ENCODE measurements at regions not wholly inside any gene's neighbourhood (a gene's known extent, or its start where the extent isn't known, plus 50 kb on each side); places are given as distances from the start of the nearest gene placed in this dataset.

GRCh38 chr12:66049538-66050282 is 80.8 kb downstream of the LLPH start:
- Histone ChIP-seq H3K9me3 (ENCODE audit: low read depth) (no peaks in the 10 kb centered on the region), H3K27me3 (no peaks in the 10 kb centered on the region), H3K36me3 (no peaks in the 10 kb centered on the region), H3K4me1 (ENCODE audit: low read depth) (no peaks in the 10 kb centered on the region), H3K27ac (no peak overlapping the region), H3K4me3 (no peak overlapping the region)
- TF ChIP-seq, protein P1, sequence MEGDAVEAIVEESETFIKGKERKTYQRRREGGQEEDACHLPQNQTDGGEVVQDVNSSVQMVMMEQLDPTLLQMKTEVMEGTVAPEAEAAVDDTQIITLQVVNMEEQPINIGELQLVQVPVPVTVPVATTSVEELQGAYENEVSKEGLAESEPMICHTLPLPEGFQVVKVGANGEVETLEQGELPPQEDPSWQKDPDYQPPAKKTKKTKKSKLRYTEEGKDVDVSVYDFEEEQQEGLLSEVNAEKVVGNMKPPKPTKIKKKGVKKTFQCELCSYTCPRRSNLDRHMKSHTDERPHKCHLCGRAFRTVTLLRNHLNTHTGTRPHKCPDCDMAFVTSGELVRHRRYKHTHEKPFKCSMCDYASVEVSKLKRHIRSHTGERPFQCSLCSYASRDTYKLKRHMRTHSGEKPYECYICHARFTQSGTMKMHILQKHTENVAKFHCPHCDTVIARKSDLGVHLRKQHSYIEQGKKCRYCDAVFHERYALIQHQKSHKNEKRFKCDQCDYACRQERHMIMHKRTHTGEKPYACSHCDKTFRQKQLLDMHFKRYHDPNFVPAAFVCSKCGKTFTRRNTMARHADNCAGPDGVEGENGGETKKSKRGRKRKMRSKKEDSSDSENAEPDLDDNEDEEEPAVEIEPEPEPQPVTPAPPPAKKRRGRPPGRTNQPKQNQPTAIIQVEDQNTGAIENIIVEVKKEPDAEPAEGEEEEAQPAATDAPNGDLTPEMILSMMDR (IDR thresholded peaks at IDR 0.05; ENCODE audit: low read depth, low read length), result no peak
- peak in 1 of 2 donors; percentile 19 for DNase-seq (ENCODE audit: low read depth in 1 of 2, low spot score in 1 of 2)

DNA sequence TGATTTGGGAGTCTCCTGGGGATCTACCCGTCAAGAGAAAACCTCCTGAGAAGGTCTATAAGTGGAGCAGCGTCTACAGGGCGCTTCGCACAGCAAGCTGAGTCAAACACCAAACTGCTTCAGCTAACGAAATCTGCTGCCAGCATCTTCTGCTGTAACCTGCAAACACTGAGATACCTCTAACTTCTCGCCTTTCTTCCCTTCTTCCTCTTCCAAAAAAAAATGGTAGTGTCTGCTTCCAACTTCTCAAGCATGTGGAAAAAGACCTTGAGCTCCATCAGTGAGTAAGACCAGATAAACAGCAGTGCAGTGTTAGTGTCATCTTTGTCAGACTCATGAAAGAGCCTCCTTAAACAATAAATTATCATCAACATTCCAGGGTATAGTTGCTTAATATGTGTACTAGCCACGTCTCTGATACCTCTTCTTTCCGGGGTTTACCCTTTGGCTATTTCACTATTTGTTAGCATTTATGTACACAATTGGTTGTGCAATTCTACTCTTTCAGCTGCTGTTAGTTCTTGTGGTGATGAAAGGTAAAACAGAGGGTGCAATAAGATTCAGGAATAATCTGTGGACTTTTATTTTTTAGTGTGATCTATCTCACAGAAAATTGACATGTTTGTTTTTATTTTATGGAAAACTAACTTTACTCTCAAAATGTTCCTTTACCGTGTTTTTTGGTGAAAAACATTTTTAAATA is 81.6 kb downstream of the LLPH start:
- Histone ChIP-seq H3K4me3 (no peak overlapping the region), H3K36me3 (no peaks in the 10 kb centered on the region), H3K4me1 (ENCODE audit: low read depth) (no peaks in the 10 kb centered on the region), H3K27me3 (no peaks in the 10 kb centered on the region), H3K9me3 (ENCODE audit: low read depth) (no peaks in the 10 kb centered on the region), H3K27ac (no peak overlapping the region)
- TF ChIP-seq, protein P1 (IDR thresholded peaks at IDR 0.05; ENCODE audit: low read depth, low read length), result no peak
- DNase-seq (ENCODE audit: low read depth in 1 of 2, low spot score in 1 of 2), result peak in 1 of 2 donors; percentile 72

DNA sequence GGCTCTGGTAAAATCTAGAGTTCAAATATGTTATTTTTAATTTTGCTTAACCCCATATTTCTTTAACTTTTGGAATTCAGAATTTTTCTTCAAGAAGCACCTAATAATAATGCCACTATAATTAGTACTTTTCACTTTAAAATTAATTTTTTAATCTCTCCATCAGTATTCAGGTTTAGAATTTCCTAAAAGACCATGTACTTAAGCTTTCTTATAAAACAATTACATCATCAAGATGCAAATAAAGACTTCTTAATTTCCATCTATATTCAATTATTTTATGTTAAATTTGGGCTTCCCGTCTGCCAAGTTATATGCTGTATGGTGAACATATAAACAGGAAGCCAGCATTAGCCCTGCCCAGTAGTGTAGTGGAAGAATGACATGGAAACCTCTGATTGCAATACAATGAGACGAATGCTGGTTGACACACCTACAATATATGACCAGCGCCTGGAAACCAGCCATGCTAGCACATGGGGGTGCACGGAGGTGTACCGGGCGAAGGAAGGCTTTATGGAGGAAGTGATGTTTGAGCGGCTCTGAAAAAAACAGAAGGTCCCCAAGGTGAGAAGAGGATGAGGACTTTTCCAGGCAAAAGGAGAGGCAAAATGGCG is 82.2 kb downstream of the LLPH start:
- H3K36me3 ChIP-seq, result no peaks in the 10 kb centered on the region
- TF ChIP-seq, protein P1 (IDR thresholded peaks at IDR 0.05; ENCODE audit: low read depth, low read length), result no peak
- no peaks in the 10 kb centered on the region for H3K9me3 ChIP-seq (ENCODE audit: low read depth)
- H3K27ac ChIP-seq, result no peak overlapping the region
- no peaks in the 10 kb centered on the region for H3K27me3 ChIP-seq
- no peak overlapping the region for H3K4me3 ChIP-seq
- DNase-seq (ENCODE audit: low read depth in 1 of 2, low spot score in 1 of 2), result no peak
- no peaks in the 10 kb centered on the region for H3K4me1 ChIP-seq (ENCODE audit: low read depth)

GRCh38 chr12:66047411-66048021 is 83.0 kb downstream of the LLPH start:
- no peak overlapping the region for H3K4me3 ChIP-seq
- no peaks in the 10 kb centered on the region for H3K36me3 ChIP-seq
- TF ChIP-seq, protein P1 (IDR thresholded peaks at IDR 0.05; ENCODE audit: low read depth, low read length), result no peak
- H3K9me3 ChIP-seq (ENCODE audit: low read depth), result no peaks in the 10 kb centered on the region
- DNase-seq (ENCODE audit: low read depth in 1 of 2, low spot score in 1 of 2), result peak in 1 of 2 donors; percentile 40
- H3K4me1 ChIP-seq (ENCODE audit: low read depth), result no peaks in the 10 kb centered on the region
- no peak overlapping the region for H3K27ac ChIP-seq
- no peaks in the 10 kb centered on the region for H3K27me3 ChIP-seq

DNA sequence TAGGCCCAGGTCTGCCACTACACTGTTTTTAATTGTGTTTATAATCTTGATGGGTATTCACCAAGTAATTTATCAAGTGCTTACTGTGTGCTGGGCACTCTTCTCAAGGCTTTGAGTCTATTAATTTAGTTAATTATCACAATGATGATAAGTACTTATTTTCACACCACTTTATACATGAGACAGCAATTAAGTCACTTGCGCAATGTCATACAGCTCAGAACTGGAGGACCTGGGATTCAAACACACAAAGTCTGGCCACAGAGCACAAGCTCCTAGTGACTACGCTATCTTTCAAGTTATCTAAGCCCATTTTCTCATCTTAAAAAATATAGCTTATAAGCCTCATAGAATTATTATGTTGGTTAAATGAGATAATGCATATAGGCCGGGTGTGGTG is 85.0 kb downstream of the LLPH start:
- TF ChIP-seq, protein P1 (IDR thresholded peaks at IDR 0.05; ENCODE audit: low read depth, low read length), result no peak
- no peaks in the 10 kb centered on the region for H3K27me3 ChIP-seq
- H3K9me3 ChIP-seq (ENCODE audit: low read depth), result no peaks in the 10 kb centered on the region

More for the DNA sequence above, 85.0 kb downstream of the LLPH start:
- H3K4me3 ChIP-seq, result no peak overlapping the region
- no peaks in the 10 kb centered on the region for H3K4me1 ChIP-seq (ENCODE audit: low read depth)
- DNase-seq (ENCODE audit: low read depth in 1 of 2, low spot score in 1 of 2), result no peak
- H3K27ac ChIP-seq, result no peak overlapping the region
- no peaks in the 10 kb centered on the region for H3K36me3 ChIP-seq

Measured in cardiac muscle cell (in vitro differentiated cells and primary cell).